ENCODE measurements at regions not wholly inside any gene's neighbourhood (a gene's known extent, or its start where the extent isn't known, plus 50 kb on each side); places are given as distances from the start of the nearest gene placed in this dataset.

DNA sequence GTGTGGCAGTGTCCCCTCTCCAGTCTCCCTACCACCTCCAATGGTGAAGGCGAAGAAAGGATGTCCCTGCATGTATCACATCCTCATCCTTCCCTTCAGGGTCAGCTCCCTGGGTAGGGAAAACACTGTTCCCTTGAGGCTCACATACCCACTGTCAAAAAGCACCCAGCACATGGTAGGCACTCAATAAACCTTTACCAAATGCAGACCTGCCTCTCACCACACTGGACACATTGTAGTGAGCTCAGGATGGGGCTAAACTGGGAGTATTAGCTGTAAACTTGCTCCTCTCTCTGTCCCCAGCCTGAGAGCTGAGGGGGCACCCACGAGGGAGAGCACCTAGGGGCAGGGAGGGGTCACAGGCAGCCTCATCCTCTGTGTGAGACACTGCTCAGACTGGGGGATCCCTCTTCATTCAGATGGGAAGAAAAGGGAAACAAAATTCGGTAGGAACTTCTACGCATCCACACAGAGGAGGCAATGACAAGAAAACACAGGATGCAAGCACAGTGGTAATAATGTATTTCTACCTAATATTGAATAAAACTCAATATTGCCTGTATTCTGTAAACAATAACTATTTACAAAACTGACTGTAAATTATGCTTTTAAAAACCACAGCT lies 101.6 kb upstream of the TOP3B start:
- Histone ChIP-seq H3K36me3 (no peaks in the 10 kb centered on the region), H3K4me1 (no peaks in the 10 kb centered on the region), H3K27me3 (no peaks in the 10 kb centered on the region), H3K9me3 (no peaks in the 10 kb centered on the region), H3K27ac (no peak overlapping the region), H3K4me3 (replicated peaks in 1 of 3) (no peak overlapping the region)
- no peak for TF ChIP-seq POLR2A (IDR thresholded peaks at IDR 0.05)
- TF ChIP-seq, protein P1, sequence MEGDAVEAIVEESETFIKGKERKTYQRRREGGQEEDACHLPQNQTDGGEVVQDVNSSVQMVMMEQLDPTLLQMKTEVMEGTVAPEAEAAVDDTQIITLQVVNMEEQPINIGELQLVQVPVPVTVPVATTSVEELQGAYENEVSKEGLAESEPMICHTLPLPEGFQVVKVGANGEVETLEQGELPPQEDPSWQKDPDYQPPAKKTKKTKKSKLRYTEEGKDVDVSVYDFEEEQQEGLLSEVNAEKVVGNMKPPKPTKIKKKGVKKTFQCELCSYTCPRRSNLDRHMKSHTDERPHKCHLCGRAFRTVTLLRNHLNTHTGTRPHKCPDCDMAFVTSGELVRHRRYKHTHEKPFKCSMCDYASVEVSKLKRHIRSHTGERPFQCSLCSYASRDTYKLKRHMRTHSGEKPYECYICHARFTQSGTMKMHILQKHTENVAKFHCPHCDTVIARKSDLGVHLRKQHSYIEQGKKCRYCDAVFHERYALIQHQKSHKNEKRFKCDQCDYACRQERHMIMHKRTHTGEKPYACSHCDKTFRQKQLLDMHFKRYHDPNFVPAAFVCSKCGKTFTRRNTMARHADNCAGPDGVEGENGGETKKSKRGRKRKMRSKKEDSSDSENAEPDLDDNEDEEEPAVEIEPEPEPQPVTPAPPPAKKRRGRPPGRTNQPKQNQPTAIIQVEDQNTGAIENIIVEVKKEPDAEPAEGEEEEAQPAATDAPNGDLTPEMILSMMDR (IDR thresholded peaks at IDR 0.05): no peak
- intact Hi-C loops (cut with DNase I): no loop called here
- no peak for DNase-seq
- WGBS, 2 donors: 45 to 49% methylated on average over 4 of the region's 4 CpGs

DNA sequence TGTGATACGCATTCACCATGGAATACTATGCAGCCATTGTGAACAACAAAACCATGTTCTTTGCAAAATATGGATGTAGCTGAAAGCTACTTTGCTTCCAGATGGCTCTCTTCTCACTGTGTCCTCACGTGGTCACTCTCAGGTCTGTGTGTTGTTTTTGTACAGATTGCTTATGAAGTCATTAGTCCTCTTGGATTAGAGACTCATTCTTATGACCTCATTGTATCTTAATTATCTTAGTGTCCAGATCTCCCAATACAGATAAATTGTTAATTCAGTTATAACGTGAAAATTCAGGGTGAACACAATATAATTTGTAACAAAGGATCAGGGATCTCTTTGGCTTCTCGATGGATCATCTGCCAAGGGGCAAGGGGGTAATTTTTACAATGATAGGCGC lies 100.4 kb upstream of the TOP3B start:
- Histone ChIP-seq H3K4me3 (replicated peaks in 1 of 3) (no peak overlapping the region), H3K27ac (no peak overlapping the region), H3K4me1 (no peaks in the 10 kb centered on the region), H3K9me3 (no peaks in the 10 kb centered on the region), H3K27me3 (no peaks in the 10 kb centered on the region), H3K36me3 (no peaks in the 10 kb centered on the region)
- intact Hi-C loops (cut with DNase I): no loop called here
- 65% methylated on average over 5 of the region's 5 CpGs for WGBS, 2 donors
- TF ChIP-seq, protein P1 (IDR thresholded peaks at IDR 0.05): no peak
- no peak for TF ChIP-seq POLR2A (IDR thresholded peaks at IDR 0.05)
- DNase-seq: no peak

DNA sequence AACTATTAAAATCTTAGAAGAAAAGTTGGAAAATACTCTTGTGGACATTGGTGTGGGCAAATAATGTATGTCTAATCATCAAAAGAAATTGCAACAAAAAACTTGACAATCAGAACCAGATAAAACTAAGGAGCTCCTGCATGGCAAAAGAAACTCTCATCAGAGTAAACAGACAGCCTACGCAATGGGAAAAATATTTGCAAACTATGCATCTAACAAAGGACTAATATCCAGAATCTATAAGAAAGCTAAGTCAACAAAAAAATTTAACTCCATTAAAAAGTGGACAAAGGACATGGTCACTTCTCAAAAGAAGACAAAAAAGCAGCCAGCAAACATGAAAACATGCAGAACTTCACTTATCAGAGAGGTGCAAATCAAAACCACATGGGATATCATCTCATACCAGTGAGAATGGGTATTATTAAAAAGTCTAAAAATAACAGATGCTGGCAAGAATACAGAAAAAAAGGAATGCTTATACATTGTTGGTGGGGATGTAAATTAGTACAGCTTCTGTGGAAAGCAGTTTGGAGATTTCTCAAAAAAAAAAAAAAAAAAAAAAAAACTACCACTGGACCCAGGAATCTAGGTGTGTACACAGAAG lies 99.7 kb upstream of the TOP3B start:
- 90 to 91% methylated on average over 1 of the region's 1 CpG for WGBS, 2 donors
- H3K4me1 ChIP-seq: no peaks in the 10 kb centered on the region
- no peaks in the 10 kb centered on the region for H3K36me3 ChIP-seq
- H3K9me3 ChIP-seq: no peaks in the 10 kb centered on the region
- no peak for TF ChIP-seq POLR2A (IDR thresholded peaks at IDR 0.05)
- TF ChIP-seq, protein P1 (IDR thresholded peaks at IDR 0.05): no peak
- H3K27ac ChIP-seq: no peak overlapping the region
- intact Hi-C loops (cut with DNase I): no loop called here
- no peak for DNase-seq
- H3K27me3 ChIP-seq: no peaks in the 10 kb centered on the region
- no peak overlapping the region for H3K4me3 ChIP-seq (replicated peaks in 1 of 3)

DNA sequence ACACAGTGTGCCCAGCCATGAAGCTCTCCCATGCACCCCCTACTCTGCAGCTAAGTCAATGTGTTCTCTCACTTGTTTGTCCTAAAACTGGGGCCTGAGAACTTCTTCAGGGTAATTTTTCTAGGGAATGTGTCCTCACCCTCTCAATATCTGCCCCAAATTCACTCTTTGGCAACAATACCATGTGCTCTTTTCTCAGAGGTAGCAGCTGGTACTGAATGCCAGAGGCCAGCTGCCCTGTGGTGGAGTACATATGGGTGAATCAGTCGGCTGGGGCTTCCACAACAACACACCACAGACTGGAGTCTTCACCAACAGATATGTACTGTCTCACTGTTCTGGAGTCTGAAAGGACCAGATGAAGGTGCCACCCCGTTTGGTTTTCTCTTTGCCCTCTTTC lies 97.7 kb upstream of the TOP3B start:
- TF ChIP-seq, protein P1 (IDR thresholded peaks at IDR 0.05): no peak
- no peak for TF ChIP-seq POLR2A (IDR thresholded peaks at IDR 0.05)
- Histone ChIP-seq H3K9me3 (no peaks in the 10 kb centered on the region), H3K27me3 (no peaks in the 10 kb centered on the region), H3K4me3 (replicated peaks in 1 of 3) (no peak overlapping the region), H3K4me1 (no peaks in the 10 kb centered on the region), H3K27ac (no peak overlapping the region), H3K36me3 (no peaks in the 10 kb centered on the region)
- 67 to 80% methylated on average over 2 of the region's 2 CpGs for WGBS, 2 donors
- intact Hi-C loops (cut with DNase I): no loop called here
- no peak for DNase-seq

DNA sequence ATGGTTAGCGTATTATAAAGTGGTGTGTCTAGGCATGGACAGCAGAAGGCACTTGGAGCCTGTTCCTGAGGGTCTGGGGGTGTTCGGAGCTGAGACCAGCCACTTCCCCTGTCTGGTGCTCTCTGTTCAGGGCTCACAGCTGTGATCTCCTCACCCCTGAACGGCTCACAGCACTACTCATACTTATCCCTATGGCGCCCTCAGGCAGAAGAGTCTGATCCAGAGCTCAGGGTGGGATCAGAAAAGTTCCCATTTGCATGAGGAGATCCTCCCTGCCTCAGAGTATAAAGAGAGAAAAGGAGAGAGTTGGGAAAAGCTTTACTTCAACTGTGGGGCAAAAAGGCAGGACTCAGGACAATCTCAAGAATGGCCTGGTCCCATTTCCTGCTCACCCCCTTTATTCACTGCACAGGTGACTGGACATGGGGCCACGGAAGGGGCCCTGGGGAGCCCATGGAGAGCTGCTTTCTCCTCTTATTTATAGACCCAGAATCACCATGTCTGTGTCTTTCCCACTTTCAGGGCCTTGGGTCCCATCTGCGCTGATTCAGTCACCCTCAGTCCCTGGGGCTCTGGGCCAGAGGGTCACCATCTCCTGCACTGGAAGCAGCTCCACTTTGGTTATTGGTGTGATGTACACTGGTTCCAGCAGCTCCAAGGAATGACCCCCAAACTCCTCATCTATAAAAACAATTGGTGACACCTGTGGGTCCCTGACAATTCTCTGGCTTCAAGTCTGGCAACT lies 97.0 kb upstream of the TOP3B start:
- Histone ChIP-seq H3K27ac (no peak overlapping the region), H3K4me3 (replicated peaks in 1 of 3) (no peak overlapping the region), H3K36me3 (no peaks in the 10 kb centered on the region), H3K4me1 (peaks cover 0 to 1% of the 10 kb centered on the region in 2 donors), H3K27me3 (no peaks in the 10 kb centered on the region), H3K9me3 (no peaks in the 10 kb centered on the region)
- TF ChIP-seq, protein P1 (IDR thresholded peaks at IDR 0.05): no peak
- no peak for TF ChIP-seq POLR2A (IDR thresholded peaks at IDR 0.05)
- intact Hi-C loops (cut with DNase I): no loop called here
- WGBS, 2 donors: 80 to 83% methylated on average over 6 of the region's 6 CpGs
- DNase-seq: no peak
